ENCODE measurements at regions not wholly inside any gene's neighbourhood (a gene's known extent, or its start where the extent isn't known, plus 50 kb on each side); places are given as distances from the start of the nearest gene placed in this dataset.

GRCh38 chr4:126038502-126039144 lies 723.9 kb downstream of the FAT4 start:
- TF ChIP-seq CTCF (IDR thresholded peaks at IDR 0.05) = no peak
- TF ChIP-seq POLR2A (IDR thresholded peaks at IDR 0.05) = no peak

Measured in Peyer's patch (tissue), 4 donors.